ENCODE measurements at regions not wholly inside any gene's neighbourhood (a gene's known extent, or its start where the extent isn't known, plus 50 kb on each side); places are given as distances from the start of the nearest gene placed in this dataset.
A peak's percentile ranks its signal among the peaks of the same experiment; 100 is the strongest.

DNA sequence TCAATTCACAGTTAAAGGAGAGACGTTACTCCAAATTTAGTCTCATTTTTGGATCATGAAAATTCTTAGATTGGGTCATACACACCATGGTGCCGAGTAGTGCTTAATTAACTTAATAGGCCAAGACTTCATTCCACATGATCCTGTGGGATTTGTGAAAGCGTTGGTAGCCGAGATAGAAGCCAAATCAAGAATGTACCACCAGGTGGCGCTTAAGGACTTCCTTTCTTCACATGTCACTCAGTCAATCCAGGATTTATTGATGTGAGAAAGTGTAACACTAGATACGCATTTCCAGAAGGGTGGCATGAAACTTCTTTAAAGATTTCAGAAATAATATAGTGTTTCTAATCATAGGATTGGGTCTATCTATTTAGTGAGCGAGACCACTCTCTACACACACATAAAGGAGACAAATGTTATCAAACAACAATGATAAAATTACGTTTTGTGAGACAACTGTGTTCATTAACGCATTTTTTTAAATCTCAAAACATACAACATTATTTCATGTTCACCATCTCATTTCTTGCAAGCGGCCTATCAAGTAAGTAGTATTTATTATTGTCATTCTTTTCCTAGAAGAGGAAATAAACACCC, 436.1 kb downstream of the CHL1 start:
- TF ChIP-seq, protein P1, sequence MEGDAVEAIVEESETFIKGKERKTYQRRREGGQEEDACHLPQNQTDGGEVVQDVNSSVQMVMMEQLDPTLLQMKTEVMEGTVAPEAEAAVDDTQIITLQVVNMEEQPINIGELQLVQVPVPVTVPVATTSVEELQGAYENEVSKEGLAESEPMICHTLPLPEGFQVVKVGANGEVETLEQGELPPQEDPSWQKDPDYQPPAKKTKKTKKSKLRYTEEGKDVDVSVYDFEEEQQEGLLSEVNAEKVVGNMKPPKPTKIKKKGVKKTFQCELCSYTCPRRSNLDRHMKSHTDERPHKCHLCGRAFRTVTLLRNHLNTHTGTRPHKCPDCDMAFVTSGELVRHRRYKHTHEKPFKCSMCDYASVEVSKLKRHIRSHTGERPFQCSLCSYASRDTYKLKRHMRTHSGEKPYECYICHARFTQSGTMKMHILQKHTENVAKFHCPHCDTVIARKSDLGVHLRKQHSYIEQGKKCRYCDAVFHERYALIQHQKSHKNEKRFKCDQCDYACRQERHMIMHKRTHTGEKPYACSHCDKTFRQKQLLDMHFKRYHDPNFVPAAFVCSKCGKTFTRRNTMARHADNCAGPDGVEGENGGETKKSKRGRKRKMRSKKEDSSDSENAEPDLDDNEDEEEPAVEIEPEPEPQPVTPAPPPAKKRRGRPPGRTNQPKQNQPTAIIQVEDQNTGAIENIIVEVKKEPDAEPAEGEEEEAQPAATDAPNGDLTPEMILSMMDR (IDR thresholded peaks at IDR 0.05; ENCODE audit: borderline replicate concordance, extremely low read depth, low read length, poor library complexity, severe bottlenecking), result peak; percentile 83
- no peak for TF ChIP-seq EZH2 (IDR thresholded peaks at IDR 0.05; ENCODE audit: borderline replicate concordance, low read depth, low read length, severe bottlenecking)
